Trophoblast cell (in vitro differentiated cells and primary cell): ENCODE measurements at regions not wholly inside any gene's neighbourhood (a gene's known extent, or its start where the extent isn't known, plus 50 kb on each side); places are given as distances from the start of the nearest gene placed in this dataset.

Experiments
- DNase-seq, 2 donors: peaks; one replicate each; pipeline ENCODE4 v3.0.0-alpha.2; 2016
- H2AFZ ChIP-seq: 2 replicates; pipeline ENCODE4 v1.6.1; 2013; ENCODE audit warnings: low read length, moderate library complexity, mild to moderate bottlenecking; ENCODE audit not compliant: insufficient read depth, poor library complexity
- H2AK5ac ChIP-seq: 2 replicates; pipeline ENCODE4 v1.6.1; 2013; ENCODE audit warnings: mild to moderate bottlenecking, low read length
- H2BK120ac ChIP-seq: 2 replicates; pipeline ENCODE4 v1.6.1; 2013; ENCODE audit warnings: low read length, mild to moderate bottlenecking, moderate library complexity; ENCODE audit not compliant: insufficient read depth, poor library complexity
- H2BK12ac ChIP-seq: 2 replicates; pipeline ENCODE4 v1.6.1; 2013; ENCODE audit warnings: mild to moderate bottlenecking, low read length, moderate library complexity
- H2BK5ac ChIP-seq: 2 replicates; pipeline ENCODE4 v1.6.1; 2013; ENCODE audit warnings: low read length, low read depth, moderate library complexity, mild to moderate bottlenecking; ENCODE audit not compliant: poor library complexity
- H3K14ac ChIP-seq: 2 replicates; pipeline ENCODE4 v1.6.1; 2013; ENCODE audit warnings: mild to moderate bottlenecking, low read length
- H3K18ac ChIP-seq: 2 replicates; pipeline ENCODE4 v1.6.1; 2013; ENCODE audit warnings: mild to moderate bottlenecking, low read length
- H3K23ac ChIP-seq: 2 replicates; pipeline ENCODE4 v1.6.1; 2013; ENCODE audit warnings: low read length
- H3K27ac ChIP-seq: 2 replicates; pipeline ENCODE4 v1.5.1; 2013; ENCODE audit warnings: low read depth, mild to moderate bottlenecking, inconsistent platforms, low read length, moderate library complexity
- H3K27me3 ChIP-seq: 2 replicates; pipeline ENCODE4 v1.6.1; 2013; ENCODE audit warnings: inconsistent platforms, mild to moderate bottlenecking, low read length, moderate library complexity; ENCODE audit not compliant: insufficient read depth
- H3K36me3 ChIP-seq, 2 experiments: 1 replicate in 1 of 2; 2 replicates in 1 of 2; pipeline ENCODE4 v1.6.1; 2013; ENCODE audit warnings: low read length in 2 of 2, mild to moderate bottlenecking in 2 of 2, moderate library complexity in 1 of 2; ENCODE audit not compliant: insufficient read depth in 2 of 2, control insufficient read depth in 1 of 2
- H3K4ac ChIP-seq: 2 replicates; pipeline ENCODE4 v1.6.1; 2013; ENCODE audit warnings: low read depth, mild to moderate bottlenecking, low read length, moderate library complexity
- H3K4me1 ChIP-seq, 2 experiments: 1 replicate in 1 of 2; 2 replicates in 1 of 2; pipeline ENCODE4 v1.6.1; 2013; ENCODE audit warnings: low read length in 2 of 2, mild to moderate bottlenecking in 2 of 2, moderate library complexity in 1 of 2; ENCODE audit not compliant: insufficient read depth in 2 of 2, control insufficient read depth in 1 of 2
- H3K4me2 ChIP-seq: 2 replicates; pipeline ENCODE4 v1.6.1; 2013; ENCODE audit warnings: inconsistent platforms, mild to moderate bottlenecking, low read length, moderate library complexity
- H3K4me3 ChIP-seq: 2 replicates; pipeline ENCODE4 v1.5.1; 2013; ENCODE audit warnings: mild to moderate bottlenecking, low read depth, low read length, inconsistent platforms
- H3K79me1 ChIP-seq: one replicate; pipeline ENCODE4 v1.6.1; 2013; ENCODE audit warnings: low read length
- H3K79me2 ChIP-seq: 2 replicates; pipeline ENCODE4 v1.6.1; 2013; ENCODE audit warnings: low read length, mild to moderate bottlenecking; ENCODE audit not compliant: control insufficient read depth, insufficient read depth, poor library complexity
- H3K9ac ChIP-seq: 2 replicates; pipeline ENCODE4 v1.6.1; 2013; ENCODE audit warnings: mild to moderate bottlenecking, low read length
- H3K9me3 ChIP-seq: 2 replicates; pipeline ENCODE4 v1.6.1; 2013; ENCODE audit warnings: low read depth, mild to moderate bottlenecking, control low read depth, inconsistent platforms, low read length; ENCODE audit not compliant: insufficient read depth
- H4K12ac ChIP-seq: 2 replicates; pipeline ENCODE4 v1.6.1; 2013; ENCODE audit warnings: low read depth, mild to moderate bottlenecking, low read length, moderate library complexity
- H4K8ac ChIP-seq: 2 replicates; pipeline ENCODE4 v1.6.1; 2013; ENCODE audit warnings: low read depth, mild to moderate bottlenecking, low read length, moderate library complexity
- H4K91ac ChIP-seq: one replicate; pipeline ENCODE4 v1.6.1; 2013; ENCODE audit warnings: low read depth, mild to moderate bottlenecking, low read length, moderate library complexity
- WGBS: extraction: QIAGEN DNeasy Blood & Tissue Kit; methylation state at CpG from one replicate; pipeline ENCODE4 v1.1.7; 2013; ENCODE audit warnings: missing lambda C conversion rate; ENCODE audit not compliant: insufficient read length, insufficient coverage; ENCODE audit errors: extremely low coverage; 5-methylcytosine and 5-hydroxymethylcytosine counted together

DNA sequence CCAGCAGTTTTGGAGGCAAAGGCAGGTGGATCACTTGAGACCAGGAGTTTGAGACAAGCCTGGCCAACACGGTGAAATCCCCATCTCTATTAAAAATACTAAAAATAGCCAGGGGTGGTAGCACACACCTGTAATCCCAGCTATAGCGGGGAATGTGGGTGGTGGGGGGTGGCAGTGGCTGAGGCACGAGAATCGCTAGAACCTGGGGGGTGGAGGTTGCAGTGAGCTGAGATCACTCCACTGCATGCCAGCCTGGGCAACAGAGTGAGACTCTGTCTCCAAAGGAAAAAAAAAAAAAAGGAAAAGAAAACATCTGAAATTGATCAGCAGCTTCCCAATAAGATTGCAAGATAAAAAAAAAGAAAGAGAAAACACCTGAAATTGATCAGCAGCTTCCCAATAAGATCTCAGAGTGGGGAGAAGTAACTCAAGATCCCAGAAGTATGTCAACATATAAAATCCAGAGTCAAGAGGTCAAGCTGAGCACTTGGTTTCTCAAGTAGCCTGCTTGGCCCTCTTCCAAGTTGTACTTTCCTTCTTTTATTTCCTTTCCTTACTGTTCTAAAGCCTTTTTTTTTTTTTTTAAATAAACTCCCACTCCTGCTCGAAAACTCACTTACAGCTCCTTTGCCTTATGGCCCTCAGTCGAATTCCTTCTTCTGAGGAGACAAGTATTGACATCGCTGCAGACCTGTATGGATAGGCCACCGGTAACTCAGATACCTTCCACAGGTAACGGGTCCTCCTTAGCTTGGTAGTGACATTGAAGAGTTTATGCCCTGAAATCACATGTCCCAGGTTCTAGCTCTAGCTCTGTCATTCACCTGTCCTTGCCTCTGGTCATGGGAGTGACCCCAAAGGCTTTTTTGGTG is 368.5 kb upstream of the SYNCRIP start:
- no CpG with 5 or more reads among the region's 9 CpGs for WGBS

DNA sequence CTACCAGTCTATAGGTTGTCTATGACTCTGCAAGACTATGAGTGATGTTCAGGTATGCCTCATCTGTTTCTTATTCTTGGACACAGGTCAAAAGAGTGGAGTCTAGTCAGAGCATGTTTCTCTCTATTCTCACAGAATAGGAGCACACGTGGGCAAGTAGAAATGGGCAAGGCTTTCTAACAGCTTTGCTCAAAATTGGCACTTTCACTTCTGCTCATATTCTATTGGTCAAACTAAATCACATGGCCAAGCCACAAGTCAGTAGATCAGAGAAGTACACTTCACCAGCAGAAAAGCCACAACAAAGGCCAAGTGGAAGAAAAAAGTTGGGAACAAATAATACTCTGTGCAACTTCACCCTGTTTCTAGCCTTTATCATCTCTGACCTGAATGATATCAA is 354.5 kb upstream of the SYNCRIP start:
- Histone ChIP-seq H3K36me3 (no peaks in the 10 kb centered on the region), H2AK5ac (no peak overlapping the region), H3K9me3 (no peaks in the 10 kb centered on the region), H4K91ac (no peak overlapping the region), H3K18ac (no peak overlapping the region), H3K4me1 (no peaks in the 10 kb centered on the region), H2BK12ac (no peak overlapping the region), H3K4me2 (no peak overlapping the region), H3K79me1 (no peaks in the 10 kb centered on the region), H3K14ac (no peak overlapping the region), H3K23ac (no peak overlapping the region), H3K9ac (no peak overlapping the region), H2BK5ac (no peak overlapping the region), H3K27me3 (no peaks in the 10 kb centered on the region), H2AFZ (no peak overlapping the region), H3K27ac (no peak overlapping the region), H3K4ac (no peak overlapping the region), H3K4me3 (no peak overlapping the region), H3K79me2 (no peaks in the 10 kb centered on the region), H4K8ac (no peak overlapping the region), H2BK120ac (no peak overlapping the region), H4K12ac (no peak overlapping the region)
- no CpG with 5 or more reads among the region's 1 CpG for WGBS
- DNase-seq: no peak

More for the DNA sequence above, 368.5 kb upstream of the SYNCRIP start:
- Histone ChIP-seq H3K18ac (no peak overlapping the region), H3K36me3 (no peaks in the 10 kb centered on the region), H3K27ac (no peak overlapping the region), H2BK5ac (no peak overlapping the region), H2AFZ (no peak overlapping the region), H3K79me1 (no peaks in the 10 kb centered on the region), H3K4me3 (no peak overlapping the region), H3K4ac (no peak overlapping the region), H3K4me1 (no peaks in the 10 kb centered on the region), H2BK12ac (no peak overlapping the region), H4K8ac (no peak overlapping the region), H3K27me3 (no peaks in the 10 kb centered on the region), H3K23ac (no peak overlapping the region), H3K79me2 (no peaks in the 10 kb centered on the region), H3K9me3 (no peaks in the 10 kb centered on the region), H3K9ac (no peak overlapping the region), H4K91ac (no peak overlapping the region), H2BK120ac (no peak overlapping the region), H3K14ac (no peak overlapping the region), H2AK5ac (no peak overlapping the region), H3K4me2 (no peak overlapping the region), H4K12ac (no peak overlapping the region)
- no peak for DNase-seq

DNA sequence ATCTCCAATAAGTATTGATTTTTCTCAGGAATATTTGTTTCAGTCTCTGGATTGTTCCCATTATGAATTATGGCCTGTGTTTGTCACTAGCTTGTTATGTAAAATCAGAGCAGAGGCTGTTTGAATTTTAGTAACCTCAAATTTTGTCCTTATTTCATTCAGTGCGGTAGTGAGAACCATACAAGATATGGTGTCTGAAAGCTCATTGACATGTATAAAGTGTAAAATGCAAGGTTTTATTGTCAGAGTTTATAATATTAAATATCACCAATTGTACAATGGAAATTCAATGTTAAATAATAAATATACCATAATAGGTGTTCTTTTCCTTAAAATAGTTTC is 353.3 kb upstream of the SYNCRIP start:
- Histone ChIP-seq H3K9me3 (no peaks in the 10 kb centered on the region), H3K79me1 (no peaks in the 10 kb centered on the region), H3K36me3 (no peaks in the 10 kb centered on the region), H4K91ac (no peak overlapping the region), H2AK5ac (no peak overlapping the region), H2AFZ (no peak overlapping the region), H3K23ac (no peak overlapping the region), H3K4ac (no peak overlapping the region), H2BK120ac (no peak overlapping the region), H3K9ac (no peak overlapping the region), H3K79me2 (no peaks in the 10 kb centered on the region), H3K4me3 (no peak overlapping the region), H3K27me3 (no peaks in the 10 kb centered on the region), H2BK5ac (no peak overlapping the region), H4K8ac (no peak overlapping the region), H4K12ac (no peak overlapping the region), H3K4me1 (no peaks in the 10 kb centered on the region), H2BK12ac (no peak overlapping the region), H3K14ac (no peak overlapping the region), H3K4me2 (no peak overlapping the region), H3K27ac (no peak overlapping the region), H3K18ac (no peak overlapping the region)
- no peak for DNase-seq
- WGBS: no CpG with 5 or more reads among the region's 1 CpG

- DNase-seq: no peak
- Histone ChIP-seq H3K14ac (no peak overlapping the region), H3K27me3 (no peaks in the 10 kb centered on the region), H3K4ac (no peak overlapping the region), H2BK12ac (no peak overlapping the region), H3K9me3 (no peaks in the 10 kb centered on the region), H3K79me1 (no peaks in the 10 kb centered on the region), H3K4me2 (no peak overlapping the region), H3K18ac (no peak overlapping the region), H3K4me3 (no peak overlapping the region), H3K23ac (no peak overlapping the region), H3K27ac (no peak overlapping the region), H2BK5ac (no peak overlapping the region), H4K91ac (no peak overlapping the region), H3K79me2 (no peaks in the 10 kb centered on the region), H3K9ac (no peak overlapping the region), H2AFZ (no peak overlapping the region), H2AK5ac (no peak overlapping the region), H3K36me3 (no peaks in the 10 kb centered on the region), H2BK120ac (no peak overlapping the region), H4K12ac (no peak overlapping the region), H4K8ac (no peak overlapping the region), H3K4me1 (no peaks in the 10 kb centered on the region)
- no CpG with 5 or more reads among the region's 2 CpGs for WGBS
These were observed 352.8 kb upstream of the SYNCRIP start for GRCh38 chr6:85995339-85996033.
